HG03139 (cell line): ENCODE measurements at regions not wholly inside any gene's neighbourhood (a gene's known extent, or its start where the extent isn't known, plus 50 kb on each side); places are given as distances from the start of the nearest gene placed in this dataset.
"Not testable (repeated sequence)": the region's sequence is repeated elsewhere in the genome, so short reads cannot be mapped to it uniquely, and the experiment has no call there.

Source experiments
- ATAC-seq: cut with Tn5 transposase; IDR thresholded peaks from one replicate; pipeline ENCODE4 v1.9.1; 2021; ENCODE audit not compliant: unreplicated experiment

DNA sequence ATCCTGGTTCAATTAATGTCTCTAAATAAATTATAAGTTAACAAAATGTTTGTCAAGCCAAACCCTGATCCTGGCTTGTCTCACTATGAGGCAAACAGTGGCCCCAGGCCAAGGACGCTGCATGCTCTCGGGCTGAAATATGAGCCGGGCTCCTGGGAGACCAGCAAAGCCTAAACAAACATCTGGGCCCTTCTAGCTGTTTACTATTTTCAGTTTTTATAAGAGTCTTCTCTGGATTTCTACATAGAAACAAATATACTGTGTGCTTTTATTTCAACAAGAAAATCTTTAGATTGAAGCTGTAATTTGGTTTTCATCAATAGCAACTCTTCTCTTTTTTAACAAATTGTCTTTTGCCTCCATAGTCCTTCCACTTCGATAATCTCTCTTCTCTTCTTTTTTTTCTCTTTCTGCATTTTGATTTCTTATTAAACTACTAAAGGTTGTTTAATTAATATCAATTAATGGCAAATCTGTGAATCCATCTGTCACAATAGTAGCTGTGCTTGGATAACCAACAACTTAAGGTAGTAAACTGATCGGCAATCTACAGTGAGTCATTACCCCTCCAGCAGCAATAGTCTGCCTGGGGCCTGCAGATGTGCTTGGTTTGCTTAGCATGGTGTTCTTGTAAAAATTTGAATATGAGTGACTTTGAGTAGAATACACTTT, 83.3 kb upstream of the DNAJC1 start:
- ATAC-seq = no peak

DNA sequence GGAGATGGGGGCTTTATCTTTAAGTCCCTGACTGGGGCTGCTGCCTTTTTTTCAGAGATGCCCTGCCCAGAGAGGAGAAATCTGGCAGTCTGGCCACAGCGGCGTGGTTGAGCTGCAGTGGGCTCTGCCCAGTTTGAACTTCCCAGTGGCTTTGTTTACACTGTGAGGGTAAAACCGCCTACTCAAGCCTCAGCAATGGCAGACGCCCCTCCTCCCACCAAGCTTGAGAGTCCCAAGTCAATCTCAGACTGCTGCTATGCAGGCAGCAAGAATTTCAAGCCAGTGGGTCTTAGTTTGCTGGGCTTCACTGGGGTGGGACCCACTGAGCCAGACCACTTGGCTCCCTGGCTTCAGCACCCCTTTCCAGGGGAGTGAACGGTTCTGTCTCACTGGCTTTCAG, 76.4 kb upstream of the DNAJC1 start:
- not testable (repeated sequence) for ATAC-seq

DNA sequence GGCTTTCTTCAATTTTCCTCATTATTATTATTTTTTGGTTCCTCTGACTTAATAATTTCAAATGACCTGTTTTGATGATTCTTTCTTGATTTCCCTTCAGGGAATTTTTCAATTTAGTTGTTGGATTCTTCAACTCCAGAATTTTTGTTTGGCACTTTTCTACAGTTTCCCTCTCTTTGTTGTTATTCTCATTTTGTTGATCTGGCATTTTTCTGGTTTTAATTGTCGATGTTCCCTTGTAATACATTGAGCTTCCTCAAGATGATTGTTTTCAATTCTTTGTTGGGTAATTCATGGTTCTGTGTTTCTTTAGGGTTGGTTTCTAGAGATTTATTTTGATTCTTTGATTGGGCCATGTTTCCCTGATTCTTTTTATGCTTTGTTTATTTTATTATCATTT, 67.8 kb upstream of the DNAJC1 start:
- ATAC-seq = no peak

DNA sequence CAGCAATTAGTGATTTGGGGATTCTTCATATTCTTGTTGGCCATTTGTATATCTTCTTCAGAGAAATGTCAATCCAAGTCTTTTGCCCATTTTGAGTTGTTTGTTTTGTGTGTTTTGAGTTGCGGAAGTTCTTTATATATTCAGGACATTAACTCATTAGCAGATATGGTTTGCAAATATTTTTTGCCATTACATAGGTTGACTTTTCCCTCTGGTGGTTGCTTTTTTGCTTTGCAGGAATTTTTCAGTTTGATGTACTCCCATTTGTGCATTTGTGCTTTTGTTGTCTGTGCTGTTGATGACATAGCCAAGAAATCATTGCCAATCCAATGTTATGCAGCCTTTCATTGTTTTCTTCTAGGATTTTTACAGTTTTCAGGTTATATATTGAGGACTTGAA, 63.6 kb upstream of the DNAJC1 start:
- ATAC-seq = no peak

DNA sequence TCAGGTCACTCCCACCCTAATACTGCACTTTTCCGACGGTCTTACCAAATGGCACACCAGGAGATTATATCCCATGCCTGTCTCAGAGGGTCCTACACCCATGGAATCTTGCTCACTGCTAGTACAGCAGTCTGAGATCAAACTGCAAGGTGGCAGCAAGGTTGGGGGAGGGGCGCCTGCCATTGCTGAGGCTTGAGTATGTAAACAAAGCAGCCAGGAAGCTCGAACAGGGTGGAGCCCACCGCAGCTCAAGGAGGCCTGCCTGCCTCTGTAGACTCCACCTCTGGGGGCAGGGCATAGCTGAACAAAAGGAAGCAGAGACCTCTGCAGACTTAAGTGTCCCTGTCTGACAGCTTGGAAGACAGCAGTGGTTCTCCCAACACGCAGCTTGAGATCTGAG, 57.5 kb upstream of the DNAJC1 start:
- ATAC-seq = not testable (repeated sequence)

DNA sequence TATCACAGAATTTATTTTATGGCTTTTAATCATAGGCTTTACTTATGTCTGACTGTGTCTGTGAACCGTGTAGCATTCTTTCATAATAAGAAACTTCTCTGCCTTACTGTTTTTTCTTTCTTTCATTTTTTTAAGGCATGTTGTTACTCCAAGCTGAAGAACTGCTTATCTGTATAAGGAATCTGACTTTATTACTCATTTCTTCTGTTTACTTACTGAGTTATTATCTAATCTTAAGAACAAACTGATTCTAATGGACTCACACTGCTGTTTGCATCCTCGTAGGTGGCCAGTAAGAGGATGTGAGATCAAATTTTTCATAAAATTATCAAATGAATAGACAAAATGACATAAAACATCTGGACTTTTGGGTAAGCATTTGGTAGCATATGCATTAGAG, 54.7 kb upstream of the DNAJC1 start:
- ATAC-seq = no peak

DNA sequence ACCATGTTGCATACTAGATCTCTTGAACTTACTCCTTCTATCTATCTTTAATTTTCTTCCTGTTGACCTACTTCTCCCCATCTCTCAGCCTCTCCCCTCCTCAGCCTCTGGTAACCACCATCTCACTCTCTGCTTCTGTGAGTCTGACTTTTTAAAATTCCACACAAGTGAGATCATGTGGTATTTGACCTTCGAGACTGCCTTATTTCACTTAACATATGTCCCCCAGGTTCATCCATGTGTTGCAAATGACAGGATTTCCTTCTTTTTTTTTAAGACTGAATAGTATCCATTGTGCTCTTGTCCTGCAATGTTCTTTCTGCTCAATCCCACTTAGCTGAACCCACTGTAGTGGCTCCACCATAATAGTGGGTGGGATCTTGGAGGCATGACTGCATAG, 51.4 kb upstream of the DNAJC1 start:
- ATAC-seq = no peak
